Choroid plexus epithelial cell (primary cell): ENCODE measurements at regions not wholly inside any gene's neighbourhood (a gene's known extent, or its start where the extent isn't known, plus 50 kb on each side); places are given as distances from the start of the nearest gene placed in this dataset.
"Not testable (repeated sequence)": the region's sequence is repeated elsewhere in the genome, so short reads cannot be mapped to it uniquely, and the experiment has no call there.

ENCODE experiments used
- DNase-seq: peaks from one replicate; pipeline ENCODE4 v3.0.0-alpha.2; 2010; ENCODE audit warnings: low read depth
- H3K4me3 ChIP-seq: 2 replicates; pipeline ENCODE4 v1.5.1; 2011; ENCODE audit warnings: low read depth, mild to moderate bottlenecking, control low read depth, low read length, moderate library complexity
- CTCF ChIP-seq: conservative IDR thresholded peaks from 2 replicates; pipeline ENCODE4 v1.5.1; 2011; ENCODE audit warnings: low read depth, mild to moderate bottlenecking, control low read depth, inconsistent platforms, low read length, moderate library complexity

- no peak for DNase-seq
- no peak for TF ChIP-seq CTCF
- no peak overlapping the region for H3K4me3 ChIP-seq
These were observed 99.1 kb upstream of the PPP1R26 start for GRCh38 chr9:135380311-135380960.

- TF ChIP-seq CTCF = no peak
- no peak for DNase-seq
- H3K4me3 ChIP-seq = no peak overlapping the region
These were observed 97.7 kb upstream of the PPP1R26 start for GRCh38 chr9:135381762-135382310.

DNA sequence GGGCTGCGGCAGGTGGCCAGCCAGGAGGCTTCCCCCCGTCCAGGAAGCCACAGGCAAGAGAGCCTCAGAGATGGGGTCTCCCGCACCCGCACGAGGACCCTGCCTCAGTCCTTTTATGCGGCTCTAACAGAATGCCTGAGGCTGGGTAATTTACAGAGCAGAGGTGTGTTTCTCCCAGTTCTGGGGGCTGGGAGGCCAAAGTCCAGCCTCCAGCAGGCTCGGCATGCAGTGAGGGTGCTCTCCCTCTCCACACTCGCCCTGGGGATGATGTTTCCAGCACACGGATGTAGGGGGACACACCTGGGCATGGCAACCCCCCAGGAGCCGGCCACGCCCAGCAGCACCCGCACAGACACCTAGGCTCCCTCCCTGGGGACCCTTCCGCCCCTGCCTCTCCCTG lies 95.4 kb upstream of the PPP1R26 start:
- TF ChIP-seq CTCF = no peak
- no peak overlapping the region for H3K4me3 ChIP-seq
- DNase-seq = no peak

DNA sequence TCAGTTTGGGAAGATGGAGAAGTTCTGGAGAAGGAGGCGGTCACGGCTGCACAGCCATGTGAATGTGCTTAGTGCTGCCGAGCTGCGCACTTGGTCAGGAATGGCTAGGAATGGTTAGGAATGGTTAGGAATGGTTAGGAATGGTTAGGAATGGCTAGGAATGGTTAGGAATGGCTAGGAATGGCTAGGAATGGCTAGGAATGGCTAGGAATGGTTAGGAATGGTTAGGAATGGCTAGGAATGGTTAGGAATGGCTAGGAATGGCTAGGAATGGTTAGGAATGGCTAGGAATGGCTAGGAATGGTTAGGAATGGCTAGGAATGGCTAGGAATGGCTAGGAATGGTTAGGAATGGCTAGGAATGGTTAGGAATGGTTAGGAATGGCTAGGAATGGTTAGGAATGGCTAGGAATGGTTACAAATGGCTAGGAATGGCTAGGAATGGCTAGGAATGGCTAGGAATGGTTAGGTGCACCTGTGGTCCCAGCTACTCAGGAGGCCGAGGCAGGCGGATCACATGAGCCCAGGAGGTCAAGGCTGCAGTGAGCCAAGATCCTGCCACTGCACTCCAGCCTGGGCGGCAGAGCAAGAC lies 94.7 kb upstream of the PPP1R26 start:
- H3K4me3 ChIP-seq, DNase-seq: not testable (repeated sequence)

DNA sequence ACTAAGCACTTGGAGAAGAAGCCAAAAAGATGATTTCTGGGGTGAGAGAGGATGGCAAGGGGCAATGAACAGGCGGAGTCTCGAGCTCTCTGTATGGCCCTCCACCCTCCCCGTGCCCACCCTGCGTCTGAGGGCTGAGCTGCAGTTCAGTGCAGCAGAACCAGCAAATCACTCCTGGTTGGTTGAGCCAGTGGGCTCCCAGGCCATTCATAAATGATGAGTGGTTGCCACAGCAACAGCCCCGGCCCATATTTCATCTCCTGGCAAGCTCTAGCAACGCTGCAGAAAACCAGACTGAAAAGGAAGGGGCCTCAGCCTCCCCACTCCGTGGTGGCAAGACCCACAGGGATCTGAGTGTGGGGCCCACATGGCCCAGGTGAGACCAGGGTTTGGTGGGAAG lies 93.8 kb upstream of the PPP1R26 start:
- no peak for DNase-seq
- no peak overlapping the region for H3K4me3 ChIP-seq
- no peak for TF ChIP-seq CTCF

GRCh38 chr9:135387976-135388375 lies 91.6 kb upstream of the PPP1R26 start:
- no peak for DNase-seq
- no peak for TF ChIP-seq CTCF
- no peak overlapping the region for H3K4me3 ChIP-seq

- H3K4me3 ChIP-seq = no peak overlapping the region
- DNase-seq = no peak
- TF ChIP-seq CTCF = no peak
These were observed 91.1 kb upstream of the PPP1R26 start for GRCh38 chr9:135388530-135388929.
